ENCODE measurements at regions not wholly inside any gene's neighbourhood (a gene's known extent, or its start where the extent isn't known, plus 50 kb on each side); places are given as distances from the start of the nearest gene placed in this dataset.

DNA sequence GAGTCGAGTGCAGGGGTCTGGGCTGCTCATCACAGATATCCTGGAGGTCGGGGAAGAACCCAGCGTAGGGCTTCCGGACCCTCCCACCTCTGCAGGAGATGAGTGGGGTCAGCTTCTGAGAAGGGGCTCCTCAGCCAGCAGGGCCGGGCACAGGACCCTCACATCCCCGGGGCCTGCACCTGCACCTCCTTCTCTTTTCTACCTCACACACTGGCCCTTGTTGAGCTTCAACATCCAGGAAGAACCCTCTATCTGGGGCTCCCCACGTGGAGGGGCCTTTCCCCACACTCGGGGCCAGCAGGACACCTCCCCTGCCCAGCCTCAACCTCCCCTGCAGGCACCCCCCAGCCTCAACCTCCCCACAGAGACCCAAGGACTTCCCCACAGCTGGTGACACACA is 299.4 kb downstream of the CTTN start:
- TF ChIP-seq EZH2 (IDR thresholded peaks at IDR 0.05) (no peak), EZH2phosphoT487 (IDR thresholded peaks at IDR 0.05) (no peak)
- TF ChIP-seq, protein P1, sequence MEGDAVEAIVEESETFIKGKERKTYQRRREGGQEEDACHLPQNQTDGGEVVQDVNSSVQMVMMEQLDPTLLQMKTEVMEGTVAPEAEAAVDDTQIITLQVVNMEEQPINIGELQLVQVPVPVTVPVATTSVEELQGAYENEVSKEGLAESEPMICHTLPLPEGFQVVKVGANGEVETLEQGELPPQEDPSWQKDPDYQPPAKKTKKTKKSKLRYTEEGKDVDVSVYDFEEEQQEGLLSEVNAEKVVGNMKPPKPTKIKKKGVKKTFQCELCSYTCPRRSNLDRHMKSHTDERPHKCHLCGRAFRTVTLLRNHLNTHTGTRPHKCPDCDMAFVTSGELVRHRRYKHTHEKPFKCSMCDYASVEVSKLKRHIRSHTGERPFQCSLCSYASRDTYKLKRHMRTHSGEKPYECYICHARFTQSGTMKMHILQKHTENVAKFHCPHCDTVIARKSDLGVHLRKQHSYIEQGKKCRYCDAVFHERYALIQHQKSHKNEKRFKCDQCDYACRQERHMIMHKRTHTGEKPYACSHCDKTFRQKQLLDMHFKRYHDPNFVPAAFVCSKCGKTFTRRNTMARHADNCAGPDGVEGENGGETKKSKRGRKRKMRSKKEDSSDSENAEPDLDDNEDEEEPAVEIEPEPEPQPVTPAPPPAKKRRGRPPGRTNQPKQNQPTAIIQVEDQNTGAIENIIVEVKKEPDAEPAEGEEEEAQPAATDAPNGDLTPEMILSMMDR (IDR thresholded peaks at IDR 0.05): no peak

Measured in neural progenitor cell (in vitro differentiated cells).